Chondrocyte (in vitro differentiated cells): ENCODE measurements at regions not wholly inside any gene's neighbourhood (a gene's known extent, or its start where the extent isn't known, plus 50 kb on each side); places are given as distances from the start of the nearest gene placed in this dataset.

Experiments
- DNase-seq: peaks from one replicate; pipeline ENCODE4 v3.0.0; 2021; ENCODE audit warnings: mixed read lengths, low spot score
- H3K27ac Mint-ChIP-seq: one replicate; pipeline ENCODE4 v1.8.0; 2021; ENCODE audit warnings: mild to moderate bottlenecking, moderate library complexity, mixed read lengths; ENCODE audit not compliant: unreplicated experiment
- H3K27me3 Mint-ChIP-seq: 2 replicates; pipeline ENCODE4 v1.8.0; 2021; ENCODE audit warnings: low read depth, mixed read lengths
- H3K36me3 Mint-ChIP-seq: 2 replicates; pipeline ENCODE4 v1.8.0; 2021; ENCODE audit warnings: low read depth, mixed read lengths
- H3K4me1 Mint-ChIP-seq: 2 replicates; pipeline ENCODE4 v1.8.0; 2021; ENCODE audit warnings: low read depth, mild to moderate bottlenecking, mixed read lengths
- H3K4me3 Mint-ChIP-seq: one replicate; pipeline ENCODE4 v1.8.0; 2021; ENCODE audit warnings: mild to moderate bottlenecking, moderate library complexity, mixed read lengths; ENCODE audit not compliant: unreplicated experiment
- H3K9me3 Mint-ChIP-seq: 2 replicates; pipeline ENCODE4 v1.8.0; 2021; ENCODE audit warnings: low read depth, mixed read lengths
- CTCF ChIP-seq: fragments of 200-600 bp; sonication (generic); IDR thresholded peaks from 2 replicates; pipeline ENCODE4 v1.5.0; 2021; ENCODE audit warnings: antibody characterized with exemption, mild to moderate bottlenecking, moderate library complexity

DNA sequence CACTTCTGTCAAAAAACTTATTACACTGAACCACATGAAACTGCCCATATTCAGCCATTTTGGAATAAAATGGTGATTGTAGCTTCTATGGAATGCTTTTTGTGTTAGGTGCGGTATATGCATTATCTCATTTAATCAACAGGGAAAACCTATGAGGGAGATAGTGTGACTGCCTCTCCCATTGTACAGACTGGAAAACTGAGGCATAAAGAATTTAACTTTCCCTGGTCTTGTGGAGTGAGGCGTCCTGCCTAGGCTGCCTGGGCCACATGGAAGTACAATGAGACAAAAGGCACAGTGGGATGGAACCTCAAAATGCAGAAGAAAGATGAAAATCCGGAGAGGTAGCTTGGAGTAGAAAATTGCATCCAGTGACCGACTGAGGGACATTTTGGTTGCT, 80.2 kb downstream of the RPLP1 start:
- peaks cover 2% of the 10 kb centered on the region for H3K36me3 Mint-ChIP-seq
- peaks cover 32% of the 10 kb centered on the region for H3K27me3 Mint-ChIP-seq

DNA sequence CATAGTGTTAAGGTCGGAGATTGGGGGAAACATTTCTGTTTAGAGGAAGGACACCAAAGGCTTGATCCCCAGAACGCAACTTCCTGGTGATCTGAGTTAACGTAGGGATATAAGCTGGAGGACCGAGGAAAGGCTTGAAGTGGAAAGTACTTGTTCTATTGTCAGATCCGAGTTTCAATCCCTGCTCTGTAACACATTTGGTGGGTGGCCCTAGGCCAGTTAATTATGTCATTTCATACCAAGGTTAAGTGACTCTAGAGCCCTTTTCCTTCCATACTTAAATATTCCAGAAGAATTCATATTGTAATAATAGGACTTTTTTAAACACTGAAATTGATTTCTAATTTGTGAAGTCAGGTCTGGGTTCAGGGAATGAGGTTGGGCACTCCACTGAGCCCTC, 80.9 kb downstream of the RPLP1 start:
- H3K27me3 Mint-ChIP-seq = peaks cover 32% of the 10 kb centered on the region

More for the DNA sequence above, 80.2 kb downstream of the RPLP1 start:
- H3K27ac Mint-ChIP-seq = no peak overlapping the region
- no peak overlapping the region for H3K4me3 Mint-ChIP-seq
- no peak for TF ChIP-seq CTCF
- no peaks in the 10 kb centered on the region for H3K9me3 Mint-ChIP-seq
- DNase-seq = no peak
- H3K4me1 Mint-ChIP-seq = peaks cover 14% of the 10 kb centered on the region

DNA sequence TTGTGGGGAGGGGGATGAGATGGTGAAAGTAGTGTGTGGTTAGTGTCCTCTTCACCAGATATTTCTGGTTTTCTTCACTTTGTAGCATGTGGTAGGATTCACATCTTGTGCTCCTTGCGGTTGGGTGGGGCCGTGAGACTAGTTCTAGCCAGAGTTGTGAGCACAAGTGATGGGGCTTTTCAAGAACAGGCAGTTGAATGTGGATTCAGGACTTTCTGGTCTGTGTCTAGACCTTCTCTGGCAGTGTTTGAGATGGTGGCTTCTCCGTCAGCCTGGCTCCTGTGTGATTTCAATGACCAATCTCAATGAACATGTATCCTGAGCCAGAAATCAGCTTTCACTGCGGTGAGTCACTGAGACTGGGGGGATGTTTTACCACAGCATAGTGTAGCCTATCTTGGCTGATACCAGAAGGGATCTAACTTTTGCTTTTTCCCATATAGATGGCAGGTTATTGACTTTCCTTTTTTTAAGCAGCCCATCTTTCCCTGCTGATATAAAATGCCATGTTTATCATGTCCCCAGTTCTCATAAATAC, 82.6 kb downstream of the RPLP1 start:
- Mint-ChIP-seq H3K36me3 (peaks cover 2% of the 10 kb centered on the region), H3K27me3 (peaks cover 28% of the 10 kb centered on the region), H3K4me3 (no peak overlapping the region), H3K9me3 (no peaks in the 10 kb centered on the region), H3K4me1 (peaks cover 14% of the 10 kb centered on the region), H3K27ac (no peak overlapping the region)
- DNase-seq = no peak
- no peak for TF ChIP-seq CTCF

More for the DNA sequence above, 80.9 kb downstream of the RPLP1 start:
- DNase-seq = no peak
- no peak for TF ChIP-seq CTCF
- Mint-ChIP-seq H3K4me3 (no peak overlapping the region), H3K9me3 (no peaks in the 10 kb centered on the region), H3K27ac (no peak overlapping the region), H3K4me1 (peaks cover 14% of the 10 kb centered on the region), H3K36me3 (peaks cover 2% of the 10 kb centered on the region)

DNA sequence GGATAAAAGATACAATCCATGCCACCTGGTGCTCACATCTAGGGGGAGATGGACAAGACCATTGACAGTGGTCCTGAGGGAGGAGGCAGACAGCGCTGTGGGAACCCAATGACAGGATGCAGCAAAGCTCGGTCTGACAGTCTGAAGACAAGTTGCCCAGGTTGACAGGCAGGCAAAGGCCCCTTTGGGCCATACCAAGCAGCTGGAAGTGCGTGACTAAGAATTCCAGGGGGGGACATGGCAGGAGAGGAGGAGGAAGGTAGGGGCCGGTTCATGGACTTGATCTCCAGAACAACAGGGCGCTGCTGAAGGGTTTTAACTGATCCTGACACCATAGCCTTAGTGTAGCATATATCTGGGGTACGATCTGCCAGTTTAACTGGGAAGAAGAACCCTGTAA, 83.4 kb downstream of the RPLP1 start:
- Mint-ChIP-seq H3K27ac (no peak overlapping the region), H3K36me3 (peaks cover 2% of the 10 kb centered on the region), H3K4me3 (no peak overlapping the region), H3K27me3 (peaks cover 24% of the 10 kb centered on the region), H3K4me1 (peaks cover 14% of the 10 kb centered on the region), H3K9me3 (no peaks in the 10 kb centered on the region)
- no peak for TF ChIP-seq CTCF
- no peak for DNase-seq

DNA sequence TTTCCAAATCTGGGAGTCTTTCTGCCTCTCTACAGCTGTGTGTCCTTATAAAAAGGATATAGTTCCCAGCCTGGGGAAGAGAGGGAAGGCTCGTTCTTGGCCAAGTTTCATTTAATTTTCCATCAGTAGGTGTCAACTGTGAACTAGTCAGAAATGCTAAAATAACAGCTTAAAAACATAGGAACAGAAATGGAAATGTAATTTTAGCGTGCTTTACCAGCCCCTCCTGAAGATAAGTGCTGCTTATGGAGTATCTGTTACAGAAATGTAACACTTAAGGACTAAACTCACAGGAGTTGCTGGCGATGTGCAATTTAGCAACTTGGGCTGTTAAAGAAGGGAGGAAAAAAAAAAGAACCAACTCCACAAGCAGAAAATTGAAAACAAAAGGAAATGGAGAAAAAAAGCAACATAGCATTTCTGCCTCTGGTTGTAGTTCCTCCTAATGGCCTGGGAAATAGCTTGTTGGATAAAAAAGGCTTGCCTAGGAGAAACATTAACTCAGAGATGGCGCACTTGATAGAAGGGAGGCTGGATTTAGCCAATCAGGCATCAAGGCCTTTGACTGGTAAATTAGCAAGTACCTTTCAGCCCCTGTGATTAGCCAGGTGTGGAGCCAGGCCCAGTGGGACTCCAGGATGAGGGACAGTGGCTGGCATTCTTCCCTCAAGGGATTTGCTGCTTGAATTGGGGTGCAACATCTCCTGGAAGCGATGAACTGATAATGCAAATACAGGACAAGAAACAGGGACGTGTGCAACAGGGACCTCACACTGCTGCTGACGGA, 84.3 kb downstream of the RPLP1 start:
- DNase-seq = no peak
- H3K36me3 Mint-ChIP-seq = peaks cover 2% of the 10 kb centered on the region
- H3K4me3 Mint-ChIP-seq = no peak overlapping the region
- H3K9me3 Mint-ChIP-seq = no peaks in the 10 kb centered on the region
- no peak for TF ChIP-seq CTCF
- H3K4me1 Mint-ChIP-seq = peaks cover 10% of the 10 kb centered on the region
- H3K27me3 Mint-ChIP-seq = peaks cover 28% of the 10 kb centered on the region
- H3K27ac Mint-ChIP-seq = no peak overlapping the region
